ENCODE measurements at regions not wholly inside any gene's neighbourhood (a gene's known extent, or its start where the extent isn't known, plus 50 kb on each side); places are given as distances from the start of the nearest gene placed in this dataset.
"Not testable (repeated sequence)": the region's sequence is repeated elsewhere in the genome, so short reads cannot be mapped to it uniquely, and the experiment has no call there.

- H3K36me3 Mint-ChIP-seq: no peaks in the 10 kb centered on the region
- ATAC-seq: no peak
- DNase-seq (ENCODE audit: low spot score): no peak
- peaks cover 3% of the 10 kb centered on the region for H3K9me3 Mint-ChIP-seq
- no peaks in the 10 kb centered on the region for H3K27me3 Mint-ChIP-seq
- no peak overlapping the region for H3K4me3 Mint-ChIP-seq
- H3K27ac Mint-ChIP-seq: no peak overlapping the region
- H3K4me1 Mint-ChIP-seq (ENCODE audit: low read depth in 2 of 2): no peaks in the 10 kb centered on the region
Measured at GRCh38 chr5:89668821-89669220, 740.7 kb downstream of the CETN3 start.

GRCh38 chr5:89662499-89662898 is 747.1 kb downstream of the CETN3 start:
- H3K27ac Mint-ChIP-seq: no peak overlapping the region
- H3K27me3 Mint-ChIP-seq: no peaks in the 10 kb centered on the region
- peaks cover 3% of the 10 kb centered on the region for H3K9me3 Mint-ChIP-seq
- DNase-seq (ENCODE audit: low spot score) (no peak), ATAC-seq (no peak)
- H3K36me3 Mint-ChIP-seq: no peaks in the 10 kb centered on the region
- H3K4me1 Mint-ChIP-seq (ENCODE audit: low read depth in 2 of 2): no peaks in the 10 kb centered on the region
- no peak overlapping the region for H3K4me3 Mint-ChIP-seq

- Mint-ChIP-seq H3K36me3 (peaks cover 5% of the 10 kb centered on the region), H3K27ac (no peak overlapping the region), H3K4me1 (ENCODE audit: low read depth in 2 of 2) (no peaks in the 10 kb centered on the region), H3K4me3 (no peak overlapping the region), H3K9me3 (peaks cover 16% of the 10 kb centered on the region), H3K27me3 (no peaks in the 10 kb centered on the region)
- DNase-seq (ENCODE audit: low spot score): no peak
- no peak for ATAC-seq
Measured at GRCh38 chr5:89638871-89639270, 755.9 kb upstream of the MEF2C start.

GRCh38 chr5:89634176-89634575 is 751.2 kb upstream of the MEF2C start:
- H3K4me1 Mint-ChIP-seq (ENCODE audit: low read depth in 2 of 2); H3K27me3 Mint-ChIP-seq; DNase-seq (ENCODE audit: low spot score); ATAC-seq; H3K27ac Mint-ChIP-seq; H3K4me3 Mint-ChIP-seq: not testable (repeated sequence)
- Mint-ChIP-seq H3K36me3 (peaks cover 11% of the 10 kb centered on the region), H3K9me3 (peaks cover 18% of the 10 kb centered on the region)

GRCh38 chr5:89630064-89630463 is 747.1 kb upstream of the MEF2C start:
- not testable (repeated sequence) for ATAC-seq; H3K4me3 Mint-ChIP-seq; DNase-seq (ENCODE audit: low spot score); H3K27me3 Mint-ChIP-seq; H3K27ac Mint-ChIP-seq; H3K4me1 Mint-ChIP-seq (ENCODE audit: low read depth in 2 of 2)
- H3K36me3 Mint-ChIP-seq: peaks cover 11% of the 10 kb centered on the region
- H3K9me3 Mint-ChIP-seq: peaks cover 17% of the 10 kb centered on the region

- Mint-ChIP-seq H3K27ac (no peak overlapping the region), H3K9me3 (peaks cover 10% of the 10 kb centered on the region), H3K27me3 (no peaks in the 10 kb centered on the region), H3K4me1 (ENCODE audit: low read depth in 2 of 2) (no peaks in the 10 kb centered on the region), H3K36me3 (peaks cover 6% of the 10 kb centered on the region), H3K4me3 (no peak overlapping the region)
- DNase-seq (ENCODE audit: low spot score) (no peak), ATAC-seq (no peak)
Measured at GRCh38 chr5:89628876-89629635, 746.1 kb upstream of the MEF2C start.

DNA sequence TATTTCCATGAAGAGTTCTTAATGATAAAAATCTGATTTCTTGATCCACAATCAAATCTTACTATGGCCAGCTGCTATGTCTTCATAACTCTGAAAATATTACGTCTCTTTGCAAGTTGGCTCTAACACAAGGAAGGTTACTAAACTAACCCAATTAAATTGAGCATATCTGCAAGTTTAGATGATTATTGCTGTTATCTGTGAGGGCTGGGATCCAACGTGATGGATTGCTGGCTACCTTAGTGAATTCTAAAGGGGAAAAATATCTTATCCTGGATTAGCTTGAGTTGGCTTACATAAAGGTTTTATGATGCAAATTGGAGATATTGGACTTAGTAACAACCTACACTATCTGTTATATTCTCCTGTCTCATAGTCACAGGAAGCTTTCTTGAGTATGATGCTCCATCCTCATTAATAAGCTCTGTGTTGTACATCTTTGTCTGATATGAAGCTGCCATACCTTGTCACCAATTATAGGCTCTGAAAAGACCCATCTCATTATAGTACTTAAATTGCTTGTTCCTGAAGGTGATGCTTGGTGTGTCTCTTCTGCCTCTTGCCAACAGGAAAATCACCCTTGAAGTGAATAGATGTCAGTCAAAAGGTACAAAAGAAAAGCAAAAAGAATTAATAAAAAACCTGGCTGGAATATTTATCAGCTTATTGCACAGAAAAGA is 733.0 kb upstream of the MEF2C start:
- Mint-ChIP-seq H3K4me1 (ENCODE audit: low read depth in 2 of 2) (no peaks in the 10 kb centered on the region), H3K36me3 (peaks cover 3% of the 10 kb centered on the region), H3K4me3 (no peak overlapping the region), H3K27ac (no peak overlapping the region), H3K9me3 (peaks cover 1% of the 10 kb centered on the region), H3K27me3 (no peaks in the 10 kb centered on the region)
- DNase-seq (ENCODE audit: low spot score) (no peak), ATAC-seq (no peak)

GRCh38 chr5:89613222-89613956 is 730.4 kb upstream of the MEF2C start:
- Mint-ChIP-seq H3K27ac (no peak overlapping the region), H3K4me3 (no peak overlapping the region), H3K9me3 (no peaks in the 10 kb centered on the region), H3K36me3 (no peaks in the 10 kb centered on the region), H3K27me3 (no peaks in the 10 kb centered on the region), H3K4me1 (ENCODE audit: low read depth in 2 of 2) (no peaks in the 10 kb centered on the region)
- DNase-seq (ENCODE audit: low spot score) (no peak), ATAC-seq (no peak)

GRCh38 chr5:89606939-89607534 is 724.1 kb upstream of the MEF2C start:
- Mint-ChIP-seq H3K4me3 (no peak overlapping the region), H3K36me3 (no peaks in the 10 kb centered on the region), H3K27ac (no peak overlapping the region), H3K9me3 (no peaks in the 10 kb centered on the region), H3K27me3 (no peaks in the 10 kb centered on the region), H3K4me1 (ENCODE audit: low read depth in 2 of 2) (no peaks in the 10 kb centered on the region)
- DNase-seq (ENCODE audit: low spot score): no peak
- ATAC-seq: no peak

DNA sequence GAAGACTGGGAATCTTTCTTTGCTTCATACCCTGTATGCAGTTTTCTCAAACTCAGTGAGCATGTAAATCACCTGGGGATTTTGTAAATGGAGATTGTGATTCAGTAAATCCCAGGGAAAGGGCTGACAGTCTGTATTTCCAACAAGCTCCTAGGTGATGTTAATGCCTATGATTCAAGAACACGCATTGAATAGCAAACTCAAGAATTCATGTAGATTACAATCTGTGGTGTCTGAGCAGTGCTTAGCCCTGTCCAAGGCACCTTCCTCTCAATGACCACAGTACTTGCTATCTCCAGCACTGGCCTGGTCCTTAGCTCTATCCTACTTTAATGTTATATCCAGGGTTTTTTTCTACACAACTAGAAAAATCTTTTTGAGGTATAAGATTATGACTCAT is 721.4 kb upstream of the MEF2C start:
- ATAC-seq: no peak
- Mint-ChIP-seq H3K4me1 (ENCODE audit: low read depth in 2 of 2) (no peaks in the 10 kb centered on the region), H3K4me3 (no peak overlapping the region)

GRCh38 chr5:89601880-89602279 is 718.9 kb upstream of the MEF2C start:
- DNase-seq (ENCODE audit: low spot score) (no peak), ATAC-seq (no peak)
- H3K4me3 Mint-ChIP-seq: no peak overlapping the region
- H3K27ac Mint-ChIP-seq: no peak overlapping the region
- no peaks in the 10 kb centered on the region for H3K27me3 Mint-ChIP-seq
- no peaks in the 10 kb centered on the region for H3K4me1 Mint-ChIP-seq (ENCODE audit: low read depth in 2 of 2)
- H3K9me3 Mint-ChIP-seq: no peaks in the 10 kb centered on the region
- H3K36me3 Mint-ChIP-seq: no peaks in the 10 kb centered on the region

More for the DNA sequence above, 721.4 kb upstream of the MEF2C start:
- no peak for DNase-seq (ENCODE audit: low spot score)
- no peaks in the 10 kb centered on the region for H3K36me3 Mint-ChIP-seq
- H3K9me3 Mint-ChIP-seq: no peaks in the 10 kb centered on the region
- no peak overlapping the region for H3K27ac Mint-ChIP-seq
- no peaks in the 10 kb centered on the region for H3K27me3 Mint-ChIP-seq

DNA sequence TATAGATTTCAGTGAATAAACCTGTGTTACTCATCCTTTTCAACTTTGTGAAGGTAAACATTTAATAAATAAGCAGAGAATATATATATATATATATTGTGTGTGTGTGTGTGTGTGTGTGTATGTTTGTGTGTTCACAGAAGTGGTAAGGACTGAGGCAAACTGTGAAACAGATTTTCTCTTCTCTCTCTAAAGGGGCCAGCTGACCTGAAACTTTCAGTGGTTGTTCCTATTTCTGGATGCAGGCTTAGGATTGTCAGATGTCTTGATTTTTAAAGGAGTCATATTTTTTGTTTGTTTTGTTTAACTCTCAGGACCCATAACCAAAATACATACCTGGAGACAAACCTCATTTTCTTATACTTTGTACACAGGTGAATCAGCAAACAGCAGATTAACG is 714.9 kb upstream of the MEF2C start:
- no peaks in the 10 kb centered on the region for H3K36me3 Mint-ChIP-seq
- H3K9me3 Mint-ChIP-seq: no peaks in the 10 kb centered on the region
- H3K27ac Mint-ChIP-seq: no peak overlapping the region
- no peak overlapping the region for H3K4me3 Mint-ChIP-seq
- ATAC-seq (no peak), DNase-seq (ENCODE audit: low spot score) (no peak)
- no peaks in the 10 kb centered on the region for H3K4me1 Mint-ChIP-seq (ENCODE audit: low read depth in 2 of 2)
- H3K27me3 Mint-ChIP-seq: no peaks in the 10 kb centered on the region

DNA sequence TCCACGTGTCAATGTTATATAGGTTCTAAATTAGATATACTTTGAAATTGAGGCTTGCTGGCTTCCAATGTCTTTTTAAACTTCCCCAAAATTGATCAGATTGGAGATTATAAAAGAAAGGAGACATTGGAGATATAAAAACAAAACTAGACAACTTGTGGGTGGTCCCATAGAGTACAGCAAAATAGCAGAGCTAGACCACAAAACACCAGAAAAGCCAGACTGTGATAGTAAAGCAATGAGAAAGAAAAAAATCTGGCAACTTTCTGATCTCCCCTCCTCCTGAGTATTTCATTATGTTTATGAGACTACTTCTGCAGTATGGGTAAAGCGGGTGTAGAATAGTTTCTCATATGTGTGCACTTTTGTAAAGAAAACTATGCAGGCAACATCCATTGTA is 713.8 kb upstream of the MEF2C start:
- ATAC-seq: no peak
- H3K4me3 Mint-ChIP-seq: no peak overlapping the region
- H3K36me3 Mint-ChIP-seq: no peaks in the 10 kb centered on the region
- H3K27ac Mint-ChIP-seq: no peak overlapping the region
- H3K9me3 Mint-ChIP-seq: peaks cover 7% of the 10 kb centered on the region
- DNase-seq (ENCODE audit: low spot score): no peak
- no peaks in the 10 kb centered on the region for H3K27me3 Mint-ChIP-seq
- no peaks in the 10 kb centered on the region for H3K4me1 Mint-ChIP-seq (ENCODE audit: low read depth in 2 of 2)

DNA sequence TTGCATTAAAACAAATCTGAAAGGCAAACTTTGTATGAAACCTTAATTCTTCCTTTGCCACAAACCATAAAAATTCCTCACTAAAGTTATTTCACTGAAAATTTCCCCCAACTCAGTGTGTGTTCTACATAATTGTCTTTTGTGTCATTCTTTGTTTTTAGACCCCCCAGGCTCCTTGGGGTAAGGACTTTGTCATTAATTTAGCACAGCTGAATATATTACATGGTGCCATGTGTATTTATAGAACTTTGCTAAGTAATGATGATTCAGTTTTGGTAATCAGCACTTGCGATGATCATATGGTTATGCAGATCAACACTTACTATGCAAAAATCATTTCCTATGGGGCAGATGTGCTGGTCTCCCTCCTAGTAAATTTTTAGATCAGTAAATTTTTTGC is 712.1 kb upstream of the MEF2C start:
- Mint-ChIP-seq H3K4me3 (no peak overlapping the region), H3K27me3 (no peaks in the 10 kb centered on the region), H3K27ac (no peak overlapping the region), H3K9me3 (peaks cover 10% of the 10 kb centered on the region), H3K4me1 (ENCODE audit: low read depth in 2 of 2) (no peaks in the 10 kb centered on the region), H3K36me3 (no peaks in the 10 kb centered on the region)
- no peak for DNase-seq (ENCODE audit: low spot score)
- no peak for ATAC-seq
